Lung (tissue), 11 donors: ENCODE measurements at regions not wholly inside any gene's neighbourhood (a gene's known extent, or its start where the extent isn't known, plus 50 kb on each side); places are given as distances from the start of the nearest gene placed in this dataset.

Source experiments
- ATAC-seq: fragments of 200-7000 bp; cut with Tn5 transposase; one replicate; pipeline ENCODE4 v1.9.1; 2020; ENCODE audit warnings: moderate number of reproducible peaks; ENCODE audit not compliant: insufficient read depth, low FRiP score
- DNase-seq, 3 donors: peaks; one replicate each; pipeline ENCODE4 v3.0.0-alpha.2; 2013 to 2017
- H3K27ac ChIP-seq, 2 donors: one replicate each; pipeline ENCODE4 v1.5.1; 2013; ENCODE audit warnings: mild to moderate bottlenecking in 2 of 2, moderate library complexity in 2 of 2, control low read depth in 1 of 2, inconsistent platforms in 1 of 2, low read depth in 1 of 2, low read length in 1 of 2
- H3K27me3 ChIP-seq, 3 donors: one replicate each; pipeline ENCODE4 v1.5.1; 2013; ENCODE audit warnings: low read length in 2 of 3; ENCODE audit not compliant: control insufficient read depth in 3 of 3, insufficient read depth in 3 of 3
- H3K36me3 ChIP-seq, 4 donors: one replicate each; pipeline ENCODE4 v1.5.1; 2013; ENCODE audit warnings: low read length in 4 of 4, mild to moderate bottlenecking in 1 of 4, moderate library complexity in 1 of 4; ENCODE audit not compliant: control insufficient read depth in 4 of 4, insufficient read depth in 4 of 4
- H3K4me1 ChIP-seq, 5 donors: one replicate each; pipeline ENCODE4 v1.5.1; 2013; ENCODE audit warnings: low read length in 5 of 5, mild to moderate bottlenecking in 2 of 5, moderate library complexity in 1 of 5; ENCODE audit not compliant: control insufficient read depth in 5 of 5, insufficient read depth in 5 of 5
- H3K4me3 ChIP-seq: one replicate; pipeline ENCODE4 v1.5.1; 2013; ENCODE audit warnings: mild to moderate bottlenecking, control low read depth, moderate library complexity
- H3K9ac ChIP-seq, 2 donors: one replicate each; pipeline ENCODE4 v1.5.1; 2013; ENCODE audit warnings: low read length in 2 of 2, control low read depth in 1 of 2; ENCODE audit not compliant: insufficient read depth in 1 of 2
- H3K9me3 ChIP-seq, 4 donors: one replicate each; pipeline ENCODE4 v1.5.1; 2013; ENCODE audit warnings: low read length in 3 of 4, mild to moderate bottlenecking in 1 of 4, moderate library complexity in 1 of 4; ENCODE audit not compliant: control insufficient read depth in 4 of 4, insufficient read depth in 3 of 4
- CTCF ChIP-seq: IDR thresholded peaks from 2 replicates; pipeline ENCODE4 v1.5.1; 2012; ENCODE audit warnings: mild to moderate bottlenecking; ENCODE audit errors: control extremely low read depth, extremely low read depth
- WGBS, 2 donors: extraction: QIAGEN DNeasy Blood & Tissue Kit; methylation state at CpG; one replicate each; pipeline ENCODE4 v1.1.7; 2013; 5-methylcytosine and 5-hydroxymethylcytosine counted together
- donor health status: control.
- donor health status: control.
- donor health status: Bipolar disorder and iron deficiency.
- donor health status: healthy.
- donor health status: DM: yes; HTN: yes; CAD: no.

- no peaks in the 10 kb centered on the region for H3K27me3 ChIP-seq
- no peak overlapping the region for H3K27ac ChIP-seq
- no peak for ATAC-seq
- peaks cover 0 to 10% (median 0%) of the 10 kb centered on the region in 5 donors for H3K4me1 ChIP-seq
- H3K9me3 ChIP-seq: no peaks in the 10 kb centered on the region
- H3K36me3 ChIP-seq: no peaks in the 10 kb centered on the region
- no peak for TF ChIP-seq CTCF
- H3K9ac ChIP-seq: no peak overlapping the region
- H3K4me3 ChIP-seq: no peak overlapping the region
- 63 to 64% methylated on average over 7 to 8 of the region's 8 CpGs for WGBS, 2 donors
- DNase-seq: no peak
These were observed 321.1 kb downstream of the PIK3C3 start for GRCh38 chr18:42275949-42276730.

GRCh38 chr18:42281124-42281523 is 326.1 kb downstream of the PIK3C3 start:
- Histone ChIP-seq H3K27me3 (no peaks in the 10 kb centered on the region), H3K36me3 (no peaks in the 10 kb centered on the region), H3K27ac (no peak overlapping the region), H3K9me3 (no peaks in the 10 kb centered on the region), H3K9ac (no peak overlapping the region), H3K4me3 (no peak overlapping the region), H3K4me1 (peaks cover 0 to 1% (median 0%) of the 10 kb centered on the region in 5 donors)
- no peak for TF ChIP-seq CTCF
- ATAC-seq (no peak), DNase-seq (no peak)

GRCh38 chr18:42281851-42282250 is 326.8 kb downstream of the PIK3C3 start:
- H3K9me3 ChIP-seq: no peaks in the 10 kb centered on the region
- H3K36me3 ChIP-seq: no peaks in the 10 kb centered on the region
- TF ChIP-seq CTCF: no peak
- no peak overlapping the region for H3K9ac ChIP-seq
- no peak for DNase-seq
- no peak for ATAC-seq
- no peak overlapping the region for H3K4me3 ChIP-seq
- H3K4me1 ChIP-seq: no peaks in the 10 kb centered on the region
- no peak overlapping the region for H3K27ac ChIP-seq
- H3K27me3 ChIP-seq: no peaks in the 10 kb centered on the region

GRCh38 chr18:42287047-42287446 is 332.0 kb downstream of the PIK3C3 start:
- Histone ChIP-seq H3K4me3 (no peak overlapping the region), H3K9ac (no peak overlapping the region), H3K27me3 (no peaks in the 10 kb centered on the region), H3K4me1 (no peaks in the 10 kb centered on the region), H3K36me3 (no peaks in the 10 kb centered on the region), H3K27ac (no peak overlapping the region), H3K9me3 (no peaks in the 10 kb centered on the region)
- no peak for ATAC-seq
- TF ChIP-seq CTCF: no peak
- WGBS, 2 donors: 89 to 100% methylated on average over 1 of the region's 1 CpG
- no peak for DNase-seq
